EL (cell line): ENCODE measurements at regions not wholly inside any gene's neighbourhood (a gene's known extent, or its start where the extent isn't known, plus 50 kb on each side); places are given as distances from the start of the nearest gene placed in this dataset.

ENCODE experiments used
- DNase-seq: peaks from one replicate; pipeline ENCODE4 v3.0.0-alpha.2; 2016

DNA sequence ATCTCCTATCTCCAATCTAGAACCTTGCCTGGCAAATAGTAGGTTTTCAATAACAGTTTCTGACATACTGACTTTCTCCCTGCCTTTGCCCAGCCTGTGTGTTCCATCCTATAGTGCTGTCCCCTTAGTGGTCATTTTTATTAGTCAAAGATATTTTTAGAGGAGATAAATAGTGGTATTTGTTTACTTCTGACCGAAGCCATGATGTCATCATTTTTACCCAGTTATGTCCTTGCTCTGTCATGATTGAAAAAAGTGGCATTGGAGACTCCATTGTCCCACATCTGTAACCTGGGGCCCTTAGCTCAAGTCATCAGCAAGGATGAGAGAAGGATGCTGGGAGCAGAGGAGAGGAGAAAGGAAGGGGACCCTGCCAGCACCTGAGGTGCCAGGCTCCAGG lies 80.6 kb upstream of the ATP2B2 start:
- DNase-seq, result no peak

DNA sequence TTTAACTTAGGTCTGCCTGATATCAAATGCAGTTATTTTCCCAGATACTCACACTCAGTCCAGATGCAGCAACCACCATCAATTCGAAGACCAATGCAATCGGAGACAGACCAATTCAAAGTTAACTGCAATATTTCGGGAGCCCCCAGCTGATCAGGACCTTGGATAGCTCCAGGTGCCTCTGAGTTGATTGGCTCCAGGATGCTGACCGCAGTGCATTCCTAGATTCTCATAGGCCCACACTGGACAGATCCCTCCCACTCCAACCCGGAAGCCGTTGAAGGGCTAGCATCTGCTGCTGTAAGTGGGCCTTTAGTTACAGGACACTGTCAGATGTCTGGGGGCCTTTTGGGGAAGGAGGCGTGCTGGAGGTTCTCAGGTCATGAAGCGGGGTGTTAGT lies 89.5 kb upstream of the ATP2B2 start:
- DNase-seq, result peak; percentile 60

DNA sequence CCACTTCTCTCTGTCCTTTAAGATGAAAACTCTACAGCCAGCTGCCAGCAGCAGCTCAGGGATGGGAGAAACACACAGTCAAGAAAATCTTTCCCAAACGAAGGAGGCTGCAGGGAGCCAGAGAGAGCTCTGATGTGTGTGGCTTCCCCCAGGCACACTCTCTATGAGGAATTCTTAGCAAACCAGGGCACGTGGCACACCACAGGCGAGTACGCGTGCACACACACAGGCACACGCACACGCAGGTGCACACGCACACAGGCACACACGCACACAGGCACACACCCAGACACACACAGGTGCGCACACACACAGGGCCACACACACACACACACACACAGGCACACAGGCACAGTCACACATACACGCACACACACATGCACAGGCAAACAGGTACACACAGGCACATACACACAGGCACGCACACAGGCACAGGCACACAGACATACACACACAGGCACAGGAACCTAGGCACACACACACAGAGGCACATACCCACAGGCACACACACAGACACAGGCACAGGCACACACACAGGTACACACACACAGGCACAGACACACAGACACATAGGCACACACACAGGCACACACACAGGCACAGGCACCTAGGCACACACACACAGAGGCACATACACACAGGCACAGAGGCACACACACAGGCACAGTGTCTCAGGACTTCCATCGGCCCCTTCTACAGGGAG lies 91.5 kb upstream of the ATP2B2 start:
- no peak for DNase-seq

GRCh38 chr3:10597733-10598132 lies 92.3 kb upstream of the ATP2B2 start:
- DNase-seq, result no peak

GRCh38 chr3:10599017-10599416 lies 93.6 kb upstream of the ATP2B2 start:
- no peak for DNase-seq

DNA sequence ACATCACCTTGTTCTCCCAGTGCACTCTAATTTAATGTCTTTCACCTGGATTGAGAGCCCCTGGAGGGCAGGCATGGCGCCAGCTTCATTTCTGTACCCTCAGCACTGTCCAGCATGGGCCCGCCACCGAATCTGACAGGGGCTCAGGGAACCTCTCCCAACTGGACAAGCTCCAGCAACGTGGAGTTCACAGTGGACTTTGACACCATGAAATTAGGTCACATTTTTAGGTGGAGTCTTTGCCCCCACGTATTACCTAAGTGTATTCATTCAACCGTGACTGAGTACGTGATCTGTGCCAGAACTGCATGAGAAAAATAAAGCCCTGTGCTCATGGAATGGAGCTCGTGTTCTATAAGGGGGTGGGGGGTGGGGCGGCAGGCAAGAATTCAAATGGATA lies 94.1 kb upstream of the ATP2B2 start:
- no peak for DNase-seq

DNA sequence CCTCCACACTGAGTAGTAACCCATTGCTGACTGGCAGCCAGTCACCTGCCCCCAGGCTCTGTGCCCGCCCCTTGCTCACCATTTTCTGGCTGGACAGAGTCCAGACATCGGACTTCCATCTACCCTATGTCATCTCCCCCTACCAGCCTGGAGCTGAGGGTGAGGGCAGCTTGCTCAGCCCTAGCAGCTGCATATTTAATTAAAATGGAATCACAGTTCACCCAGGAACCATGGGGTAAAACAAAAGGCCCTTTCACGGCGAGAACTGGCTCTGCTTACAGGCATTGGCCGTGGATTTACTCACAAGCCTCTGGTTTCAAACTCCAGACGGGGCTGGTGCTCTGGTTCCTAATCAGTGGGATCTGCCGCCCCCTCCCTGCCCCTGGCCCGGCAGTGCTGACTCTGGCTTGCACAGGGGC lies 94.9 kb upstream of the ATP2B2 start:
- no peak for DNase-seq

DNA sequence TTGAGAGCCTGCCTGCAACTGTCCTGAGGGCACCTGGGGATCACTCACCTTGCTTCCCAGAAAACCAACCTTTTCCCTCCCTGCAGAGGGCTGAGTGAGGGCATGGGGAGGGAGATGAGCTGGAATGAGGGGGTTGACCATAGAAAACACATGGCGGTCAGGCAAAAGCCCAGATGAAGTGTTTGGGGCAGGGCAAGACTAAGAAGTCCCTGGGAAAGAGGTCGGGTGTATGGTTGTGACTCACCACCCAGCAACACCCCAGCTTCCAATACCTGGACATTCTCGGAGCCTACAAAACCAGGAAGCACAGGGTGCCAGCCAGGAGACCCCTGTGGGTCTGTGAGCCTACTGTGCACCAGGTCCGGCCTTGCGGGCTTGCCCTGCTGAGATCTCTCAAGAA lies 95.3 kb upstream of the ATP2B2 start:
- peak; percentile 3 for DNase-seq

GRCh38 chr3:10601151-10601856 lies 95.9 kb upstream of the ATP2B2 start:
- peak; percentile 5 for DNase-seq

GRCh38 chr3:10601857-10602230 lies 96.5 kb upstream of the ATP2B2 start:
- no peak for DNase-seq

DNA sequence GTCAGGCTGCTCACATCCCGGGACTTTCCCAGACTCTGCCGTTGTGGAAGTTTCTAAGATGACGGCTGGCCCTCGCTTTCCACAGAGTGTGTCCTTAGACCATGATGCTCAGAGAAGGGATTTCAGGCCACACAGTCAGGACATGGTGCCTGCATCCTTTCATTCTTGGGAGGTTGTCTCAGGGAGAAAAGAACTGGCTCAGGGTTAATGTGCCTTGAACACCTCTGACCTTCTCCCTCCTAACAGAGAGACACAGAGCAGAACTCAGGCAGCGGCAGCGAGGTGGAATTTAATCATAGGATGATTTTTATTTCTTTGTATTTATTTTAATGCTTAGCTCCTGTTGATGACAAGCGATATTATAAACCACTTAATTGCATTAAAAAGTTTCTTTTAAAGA lies 96.9 kb upstream of the ATP2B2 start:
- no peak for DNase-seq

GRCh38 chr3:10602769-10603768 lies 97.7 kb upstream of the ATP2B2 start:
- DNase-seq, result no peak

DNA sequence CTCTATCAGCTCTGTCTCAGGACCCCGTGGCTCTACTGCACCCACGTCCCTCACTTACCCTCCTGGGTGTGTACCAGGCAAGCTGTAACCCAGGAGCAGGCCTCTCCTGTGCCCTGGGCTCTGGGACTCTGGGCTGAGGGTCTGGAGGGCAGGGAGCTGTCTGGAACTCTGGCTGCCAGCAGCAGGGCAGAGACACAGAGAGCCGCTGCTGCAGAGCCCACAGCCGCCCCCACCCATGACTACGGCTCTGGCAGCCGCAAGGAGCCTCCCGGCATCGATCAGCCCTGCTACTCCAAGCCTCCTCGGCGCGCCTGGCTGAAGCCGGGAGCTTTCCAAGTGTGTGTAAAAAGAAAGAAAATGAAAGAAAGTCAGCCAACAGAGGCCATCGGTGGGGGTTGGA lies 103.7 kb upstream of the ATP2B2 start:
- no peak for DNase-seq

- DNase-seq, result no peak
These were observed 108.8 kb upstream of the ATP2B2 start for GRCh38 chr3:10614168-10614567.

DNA sequence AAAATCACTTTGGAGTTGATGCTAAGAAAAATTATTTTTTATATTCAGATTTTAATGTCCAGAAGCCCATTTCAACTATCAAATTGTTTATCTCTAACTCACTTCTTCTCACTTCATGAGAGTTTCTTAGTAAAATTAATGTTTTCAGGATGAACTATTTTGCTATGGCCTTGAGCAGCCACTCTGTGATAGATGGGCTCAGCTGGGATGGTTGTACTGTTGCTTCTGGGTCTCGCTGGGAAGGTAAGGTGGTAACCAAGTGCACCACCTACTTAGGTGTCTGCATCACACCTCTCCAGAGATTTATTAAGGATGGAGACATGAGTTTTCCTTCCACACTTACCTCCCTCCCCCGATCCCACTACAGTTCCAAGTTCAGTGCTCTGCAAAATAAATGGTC lies 110.3 kb upstream of the ATP2B2 start:
- no peak for DNase-seq

- DNase-seq, result no peak
These were observed 110.9 kb upstream of the ATP2B2 start for GRCh38 chr3:10616321-10616720.

- DNase-seq, result no peak
These were observed 114.8 kb upstream of the ATP2B2 start for GRCh38 chr3:10619989-10620832.

- no peak for DNase-seq
These were observed 115.4 kb upstream of the ATP2B2 start for GRCh38 chr3:10620833-10621082.

DNA sequence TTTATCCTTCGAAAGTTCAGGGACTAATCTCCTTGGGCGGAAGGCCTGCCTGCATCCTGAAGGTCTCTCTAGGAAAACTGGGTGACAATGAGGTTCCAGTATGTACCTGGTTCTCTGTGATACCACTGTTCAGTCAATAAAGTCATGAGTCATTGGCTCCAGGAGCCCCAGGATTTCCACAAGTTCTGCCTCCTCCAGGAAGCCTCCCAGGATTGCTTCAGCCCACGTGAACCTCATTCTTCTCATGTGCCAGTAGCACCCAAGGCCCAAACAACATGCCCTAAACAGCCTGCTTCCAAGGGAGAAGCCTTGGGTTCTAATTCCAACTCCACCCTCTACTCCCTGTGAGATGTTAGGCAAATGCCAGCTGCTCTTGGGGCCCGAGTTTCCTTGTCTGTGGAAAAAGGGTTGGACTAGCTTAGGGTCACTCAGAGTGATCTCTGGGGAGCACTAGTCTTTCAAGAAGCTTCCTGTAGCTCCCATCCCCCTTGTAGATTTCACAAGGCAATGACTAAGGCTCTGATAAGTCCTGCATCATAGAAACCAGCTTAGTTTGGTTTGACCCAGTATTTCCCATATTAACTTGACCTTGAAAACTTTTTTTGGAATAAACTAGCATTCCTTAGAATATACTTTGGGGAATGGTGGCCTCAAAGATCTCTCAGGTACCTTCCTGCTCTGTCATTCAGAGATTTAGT lies 118.3 kb upstream of the ATP2B2 start:
- no peak for DNase-seq

- DNase-seq, result no peak
These were observed 119.9 kb upstream of the ATP2B2 start for GRCh38 chr3:10625323-10625722.

- no peak for DNase-seq
These were observed 122.6 kb upstream of the ATP2B2 start for GRCh38 chr3:10627884-10628572.
